ENCODE measurements at regions not wholly inside any gene's neighbourhood (a gene's known extent, or its start where the extent isn't known, plus 50 kb on each side); places are given as distances from the start of the nearest gene placed in this dataset.
"Not testable (repeated sequence)": the region's sequence is repeated elsewhere in the genome, so short reads cannot be mapped to it uniquely, and the experiment has no call there.

GRCh38 chr6:76578746-76579145 is 506.3 kb upstream of the IMPG1 start:
- H3K27me3 ChIP-seq (ENCODE audit: control insufficient read depth in 3 of 3, insufficient read depth in 3 of 3, low read length in 3 of 3) = no peaks in the 10 kb centered on the region
- no peak overlapping the region for H3K4me3 ChIP-seq (ENCODE audit: low read length in 3 of 3)
- H3K9ac ChIP-seq (ENCODE audit: low read depth in 1 of 3, low read length in 3 of 3) = no peak overlapping the region
- H3K36me3 ChIP-seq (ENCODE audit: control insufficient read depth in 3 of 3, insufficient read depth in 3 of 3, low read length in 3 of 3) = no peaks in the 10 kb centered on the region
- H3K9me3 ChIP-seq (ENCODE audit: control insufficient read depth in 3 of 3, low read length in 3 of 3) = no peaks in the 10 kb centered on the region
- H3K27ac ChIP-seq (ENCODE audit: low read depth, low read length) = no peak overlapping the region
- no peaks in the 10 kb centered on the region for H3K4me1 ChIP-seq (ENCODE audit: control insufficient read depth in 3 of 3, insufficient read depth in 3 of 3, low read length in 3 of 3)

- Histone ChIP-seq H3K27ac (ENCODE audit: low read depth, low read length) (no peak overlapping the region), H3K4me1 (ENCODE audit: control insufficient read depth in 3 of 3, insufficient read depth in 3 of 3, low read length in 3 of 3) (no peaks in the 10 kb centered on the region), H3K9me3 (ENCODE audit: control insufficient read depth in 3 of 3, low read length in 3 of 3) (no peaks in the 10 kb centered on the region), H3K9ac (ENCODE audit: low read depth in 1 of 3, low read length in 3 of 3) (no peak overlapping the region), H3K36me3 (ENCODE audit: control insufficient read depth in 3 of 3, insufficient read depth in 3 of 3, low read length in 3 of 3) (no peaks in the 10 kb centered on the region), H3K4me3 (ENCODE audit: low read length in 3 of 3) (no peak overlapping the region), H3K27me3 (ENCODE audit: control insufficient read depth in 3 of 3, insufficient read depth in 3 of 3, low read length in 3 of 3) (no peaks in the 10 kb centered on the region)
Measured at GRCh38 chr6:76574746-76575145, 502.3 kb upstream of the IMPG1 start.

- Histone ChIP-seq H3K36me3 (ENCODE audit: control insufficient read depth in 3 of 3, insufficient read depth in 3 of 3, low read length in 3 of 3) (no peaks in the 10 kb centered on the region), H3K4me3 (ENCODE audit: low read length in 3 of 3) (no peak overlapping the region), H3K9ac (ENCODE audit: low read depth in 1 of 3, low read length in 3 of 3) (no peak overlapping the region), H3K27me3 (ENCODE audit: control insufficient read depth in 3 of 3, insufficient read depth in 3 of 3, low read length in 3 of 3) (no peaks in the 10 kb centered on the region), H3K9me3 (ENCODE audit: control insufficient read depth in 3 of 3, low read length in 3 of 3) (peaks cover 0 to 3% (median 0%) of the 10 kb centered on the region in 3 donors), H3K4me1 (ENCODE audit: control insufficient read depth in 3 of 3, insufficient read depth in 3 of 3, low read length in 3 of 3) (no peaks in the 10 kb centered on the region), H3K27ac (ENCODE audit: low read depth, low read length) (no peak overlapping the region)
Measured at GRCh38 chr6:76565932-76566331, 493.5 kb upstream of the IMPG1 start.

- not testable (repeated sequence) for H3K4me3 ChIP-seq (ENCODE audit: low read length in 3 of 3); H3K36me3 ChIP-seq (ENCODE audit: control insufficient read depth in 3 of 3, insufficient read depth in 3 of 3, low read length in 3 of 3); H3K9ac ChIP-seq (ENCODE audit: low read depth in 1 of 3, low read length in 3 of 3); H3K4me1 ChIP-seq (ENCODE audit: control insufficient read depth in 3 of 3, insufficient read depth in 3 of 3, low read length in 3 of 3); H3K27ac ChIP-seq (ENCODE audit: low read depth, low read length); H3K27me3 ChIP-seq (ENCODE audit: control insufficient read depth in 3 of 3, insufficient read depth in 3 of 3, low read length in 3 of 3); H3K9me3 ChIP-seq (ENCODE audit: control insufficient read depth in 3 of 3, low read length in 3 of 3)
Measured at GRCh38 chr6:76562371-76562770, 489.9 kb upstream of the IMPG1 start.

- H3K36me3 ChIP-seq (ENCODE audit: control insufficient read depth in 3 of 3, insufficient read depth in 3 of 3, low read length in 3 of 3); H3K27me3 ChIP-seq (ENCODE audit: control insufficient read depth in 3 of 3, insufficient read depth in 3 of 3, low read length in 3 of 3); H3K9ac ChIP-seq (ENCODE audit: low read depth in 1 of 3, low read length in 3 of 3); H3K4me1 ChIP-seq (ENCODE audit: control insufficient read depth in 3 of 3, insufficient read depth in 3 of 3, low read length in 3 of 3); H3K9me3 ChIP-seq (ENCODE audit: control insufficient read depth in 3 of 3, low read length in 3 of 3); H3K27ac ChIP-seq (ENCODE audit: low read depth, low read length); H3K4me3 ChIP-seq (ENCODE audit: low read length in 3 of 3): not testable (repeated sequence)
Measured at GRCh38 chr6:76560851-76561755, 488.6 kb upstream of the IMPG1 start.

GRCh38 chr6:76553256-76553655 is 480.8 kb upstream of the IMPG1 start:
- Histone ChIP-seq H3K4me3 (ENCODE audit: low read length in 3 of 3) (no peak overlapping the region), H3K36me3 (ENCODE audit: control insufficient read depth in 3 of 3, insufficient read depth in 3 of 3, low read length in 3 of 3) (no peaks in the 10 kb centered on the region), H3K9ac (ENCODE audit: low read depth in 1 of 3, low read length in 3 of 3) (no peak overlapping the region), H3K27ac (ENCODE audit: low read depth, low read length) (no peak overlapping the region), H3K27me3 (ENCODE audit: control insufficient read depth in 3 of 3, insufficient read depth in 3 of 3, low read length in 3 of 3) (no peaks in the 10 kb centered on the region), H3K4me1 (ENCODE audit: control insufficient read depth in 3 of 3, insufficient read depth in 3 of 3, low read length in 3 of 3) (no peaks in the 10 kb centered on the region), H3K9me3 (ENCODE audit: control insufficient read depth in 3 of 3, low read length in 3 of 3) (no peaks in the 10 kb centered on the region)

- Histone ChIP-seq H3K4me1 (ENCODE audit: control insufficient read depth in 3 of 3, insufficient read depth in 3 of 3, low read length in 3 of 3) (no peaks in the 10 kb centered on the region), H3K27ac (ENCODE audit: low read depth, low read length) (no peak overlapping the region), H3K36me3 (ENCODE audit: control insufficient read depth in 3 of 3, insufficient read depth in 3 of 3, low read length in 3 of 3) (no peaks in the 10 kb centered on the region), H3K9me3 (ENCODE audit: control insufficient read depth in 3 of 3, low read length in 3 of 3) (no peaks in the 10 kb centered on the region), H3K4me3 (ENCODE audit: low read length in 3 of 3) (no peak overlapping the region), H3K27me3 (ENCODE audit: control insufficient read depth in 3 of 3, insufficient read depth in 3 of 3, low read length in 3 of 3) (no peaks in the 10 kb centered on the region), H3K9ac (ENCODE audit: low read depth in 1 of 3, low read length in 3 of 3) (no peak overlapping the region)
Measured at GRCh38 chr6:76552268-76552667, 479.8 kb upstream of the IMPG1 start.

- H3K27me3 ChIP-seq (ENCODE audit: control insufficient read depth in 3 of 3, insufficient read depth in 3 of 3, low read length in 3 of 3) = no peaks in the 10 kb centered on the region
Measured at GRCh38 chr6:76533661-76534060, 461.2 kb upstream of the IMPG1 start.

GRCh38 chr6:76532647-76533046 is 460.2 kb upstream of the IMPG1 start:
- no peaks in the 10 kb centered on the region for H3K9me3 ChIP-seq (ENCODE audit: control insufficient read depth in 3 of 3, low read length in 3 of 3)
- no peak overlapping the region for H3K27ac ChIP-seq (ENCODE audit: low read depth, low read length)
- no peaks in the 10 kb centered on the region for H3K4me1 ChIP-seq (ENCODE audit: control insufficient read depth in 3 of 3, insufficient read depth in 3 of 3, low read length in 3 of 3)
- no peak overlapping the region for H3K4me3 ChIP-seq (ENCODE audit: low read length in 3 of 3)
- no peaks in the 10 kb centered on the region for H3K36me3 ChIP-seq (ENCODE audit: control insufficient read depth in 3 of 3, insufficient read depth in 3 of 3, low read length in 3 of 3)
- H3K27me3 ChIP-seq (ENCODE audit: control insufficient read depth in 3 of 3, insufficient read depth in 3 of 3, low read length in 3 of 3) = no peaks in the 10 kb centered on the region
- no peak overlapping the region for H3K9ac ChIP-seq (ENCODE audit: low read depth in 1 of 3, low read length in 3 of 3)

More at GRCh38 chr6:76533661-76534060, 461.2 kb upstream of the IMPG1 start:
- Histone ChIP-seq H3K4me3 (ENCODE audit: low read length in 3 of 3) (no peak overlapping the region), H3K36me3 (ENCODE audit: control insufficient read depth in 3 of 3, insufficient read depth in 3 of 3, low read length in 3 of 3) (no peaks in the 10 kb centered on the region), H3K9ac (ENCODE audit: low read depth in 1 of 3, low read length in 3 of 3) (no peak overlapping the region), H3K4me1 (ENCODE audit: control insufficient read depth in 3 of 3, insufficient read depth in 3 of 3, low read length in 3 of 3) (no peaks in the 10 kb centered on the region), H3K27ac (ENCODE audit: low read depth, low read length) (no peak overlapping the region), H3K9me3 (ENCODE audit: control insufficient read depth in 3 of 3, low read length in 3 of 3) (no peaks in the 10 kb centered on the region)

- Histone ChIP-seq H3K27me3 (ENCODE audit: control insufficient read depth in 3 of 3, insufficient read depth in 3 of 3, low read length in 3 of 3) (no peaks in the 10 kb centered on the region), H3K36me3 (ENCODE audit: control insufficient read depth in 3 of 3, insufficient read depth in 3 of 3, low read length in 3 of 3) (no peaks in the 10 kb centered on the region), H3K9me3 (ENCODE audit: control insufficient read depth in 3 of 3, low read length in 3 of 3) (no peaks in the 10 kb centered on the region), H3K4me3 (ENCODE audit: low read length in 3 of 3) (no peak overlapping the region), H3K27ac (ENCODE audit: low read depth, low read length) (no peak overlapping the region), H3K9ac (ENCODE audit: low read depth in 1 of 3, low read length in 3 of 3) (no peak overlapping the region), H3K4me1 (ENCODE audit: control insufficient read depth in 3 of 3, insufficient read depth in 3 of 3, low read length in 3 of 3) (no peaks in the 10 kb centered on the region)
Measured at GRCh38 chr6:76518443-76518842, 446.0 kb upstream of the IMPG1 start.
